ENCODE measurements at regions not wholly inside any gene's neighbourhood (a gene's known extent, or its start where the extent isn't known, plus 50 kb on each side); places are given as distances from the start of the nearest gene placed in this dataset.

- Histone ChIP-seq H3K79me2 (ENCODE audit: insufficient read depth) (no peaks in the 10 kb centered on the region), H4K20me1 (ENCODE audit: insufficient read depth) (no peaks in the 10 kb centered on the region), H3K36me3 (replicated peaks in 1 of 2; ENCODE audit: control insufficient read depth in 1 of 2, insufficient read depth in 2 of 2, low read length in 1 of 2) (no peaks in the 10 kb centered on the region), H3K27ac (ENCODE audit: low read depth in 2 of 2, low read length in 1 of 2) (no peak overlapping the region), H3K9ac (no peak overlapping the region), H3F3A (replicated peaks; ENCODE audit: insufficient read depth) (no peaks in the 10 kb centered on the region), H3K4me2 (no peak overlapping the region), H3K4me3 (ENCODE audit: low read depth in 2 of 2, low read length in 1 of 2) (no peak overlapping the region), H2AFZ (ENCODE audit: low read depth) (no peak overlapping the region), H3K4me1 (ENCODE audit: control insufficient read depth in 1 of 2, insufficient read depth in 2 of 2, low read depth in 1 of 2, low read length in 1 of 2) (no peaks in the 10 kb centered on the region; a peak in 1 of 4 replicates), H3K27me3 (ENCODE audit: insufficient read depth) (no peaks in the 10 kb centered on the region), H3K9me2 (no peaks in the 10 kb centered on the region), H3K9me3 (no peaks in the 10 kb centered on the region)
- TF ChIP-seq ZBTB33 (IDR thresholded peaks at IDR 0.05; ENCODE audit: borderline replicate concordance, low read depth), result no peak
- no peak for TF ChIP-seq USF2 (IDR thresholded peaks at IDR 0.05; ENCODE audit: borderline replicate concordance, low read depth, low read length)
- no peak for TF ChIP-seq GATA2 (CRISPR knock-in tag; IDR thresholded peaks at IDR 0.05)
- peak; percentile 20; the same call in 1 of the 2 replicates for TF ChIP-seq RAD21 (IDR thresholded peaks at IDR 0.05; ENCODE audit: low read length)
- no peak for TF ChIP-seq JUND (IDR thresholded peaks at IDR 0.05)
- POLR2A ChIA-PET, result no interaction called here
- CTCF ChIA-PET, result interaction anchor here (0.7 to 1.2 kb wide), 2 partner anchors 11 to 211 kb away, joined by 4 read pairs; no protein-coding TSS in a partner anchor
- 53% methylated on average over 8 of the region's 8 CpGs for WGBS (ENCODE audit: low lambda C conversion rate)
- DNase-seq, result no peak
Observed at GRCh38 chr2:240225660-240226475, 85.4 kb upstream of the OTOS start.

GRCh38 chr2:240226672-240227537, 86.4 kb upstream of the OTOS start:
- H2AFZ ChIP-seq (ENCODE audit: low read depth), result no peak overlapping the region
- H3F3A ChIP-seq (replicated peaks; ENCODE audit: insufficient read depth), result no peaks in the 10 kb centered on the region
- no peak overlapping the region for H3K4me2 ChIP-seq
- no peak overlapping the region for H3K4me3 ChIP-seq (ENCODE audit: low read depth in 2 of 2, low read length in 1 of 2)
- no peaks in the 10 kb centered on the region for H4K20me1 ChIP-seq (ENCODE audit: insufficient read depth)
- H3K9me3 ChIP-seq, result no peaks in the 10 kb centered on the region
- peaks cover 0 to 6% of the 10 kb centered on the region in 2 experiments; a peak in 1 of 4 replicates for H3K4me1 ChIP-seq (ENCODE audit: control insufficient read depth in 1 of 2, insufficient read depth in 2 of 2, low read depth in 1 of 2, low read length in 1 of 2)
- H3K9ac ChIP-seq, result no peak overlapping the region
- ChIA-PET POLR2A (no interaction called here), CTCF (interaction anchor here (0.7 to 1.3 kb wide), 3 partner anchors 9 to 210 kb away, joined by 3 to 4 read pairs (median 3); no protein-coding TSS in a partner anchor)
- no peak for DNase-seq
- H3K36me3 ChIP-seq (replicated peaks in 1 of 2; ENCODE audit: control insufficient read depth in 1 of 2, insufficient read depth in 2 of 2, low read length in 1 of 2), result no peaks in the 10 kb centered on the region
- TF ChIP-seq FOXJ3 (CRISPR knock-in tag; IDR thresholded peaks at IDR 0.05) (no peak), TCF12 (IDR thresholded peaks at IDR 0.05) (no peak), RAD21 (IDR thresholded peaks at IDR 0.05; ENCODE audit: low read length) (no peak), CHD2 (IDR thresholded peaks at IDR 0.05; ENCODE audit: low read length, partially characterized antibody) (no peak), FOSL2 (IDR thresholded peaks at IDR 0.05; ENCODE audit: borderline replicate concordance, low read depth) (no peak), MEF2A (IDR thresholded peaks at IDR 0.05; ENCODE audit: borderline replicate concordance, low read depth) (no peak), CTCF (IDR thresholded peaks at IDR 0.05) (no peak), SMC3 (IDR thresholded peaks at IDR 0.05; ENCODE audit: low read depth, low read length) (no peak), TAF1 (IDR thresholded peaks at IDR 0.05; ENCODE audit: borderline replicate concordance, low read depth, low read length) (no peak), SIN3A (IDR thresholded peaks at IDR 0.05; ENCODE audit: borderline replicate concordance, low read depth, low read length) (no peak), RCOR1 (IDR thresholded peaks at IDR 0.05; ENCODE audit: low read length) (no peak), JUND (IDR thresholded peaks at IDR 0.05) (no peak), NRF1 (IDR thresholded peaks at IDR 0.05; ENCODE audit: low read depth, low read length) (no peak), POLR2AphosphoS5 (IDR thresholded peaks at IDR 0.05; ENCODE audit: low read depth, low read length) (no peak), USF2 (IDR thresholded peaks at IDR 0.05; ENCODE audit: borderline replicate concordance, low read depth, low read length) (no peak)
- WGBS (ENCODE audit: low lambda C conversion rate), result 26% methylated on average over 2 of the region's 8 CpGs
- H3K79me2 ChIP-seq (ENCODE audit: insufficient read depth), result no peaks in the 10 kb centered on the region
- H3K27me3 ChIP-seq (ENCODE audit: insufficient read depth), result no peaks in the 10 kb centered on the region
- H3K9me2 ChIP-seq, result no peaks in the 10 kb centered on the region
- H3K27ac ChIP-seq (ENCODE audit: low read depth in 2 of 2, low read length in 1 of 2), result no peak overlapping the region

Measured in SK-N-SH (cell line).